ENCODE measurements at regions not wholly inside any gene's neighbourhood (a gene's known extent, or its start where the extent isn't known, plus 50 kb on each side); places are given as distances from the start of the nearest gene placed in this dataset.
"Not testable (repeated sequence)": the region's sequence is repeated elsewhere in the genome, so short reads cannot be mapped to it uniquely, and the experiment has no call there.

DNA sequence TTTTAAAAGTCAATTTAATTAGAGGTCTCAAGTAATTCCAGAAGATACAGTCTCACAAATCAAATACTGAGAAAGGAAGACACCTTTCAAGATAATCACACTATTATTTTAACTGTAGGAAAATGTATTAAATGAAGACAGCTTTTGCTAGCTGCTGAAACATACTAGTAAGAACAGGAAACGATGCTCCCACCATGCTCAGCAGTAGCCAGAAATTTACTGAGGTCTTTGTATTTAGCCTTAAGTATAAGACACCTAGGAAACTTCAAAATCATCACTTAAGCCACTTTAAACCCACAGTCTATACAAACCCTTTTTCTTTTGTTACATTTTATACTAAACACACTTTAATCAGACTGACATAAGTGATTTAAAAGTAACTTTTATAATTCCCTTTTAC lies 72.7 kb upstream of the NPIPB12 start:
- DNase-seq (ENCODE audit: low read depth in 1 of 2, low spot score in 1 of 2), result not testable (repeated sequence)

GRCh38 chr16:29581764-29582163 lies 75.6 kb upstream of the NPIPB12 start:
- DNase-seq (ENCODE audit: low read depth in 1 of 2, low spot score in 1 of 2), result not testable (repeated sequence)

- DNase-seq (ENCODE audit: low read depth in 1 of 2, low spot score in 1 of 2), result not testable (repeated sequence)
Measured at GRCh38 chr16:29591919-29592318, 71.1 kb upstream of the SPN start.

DNA sequence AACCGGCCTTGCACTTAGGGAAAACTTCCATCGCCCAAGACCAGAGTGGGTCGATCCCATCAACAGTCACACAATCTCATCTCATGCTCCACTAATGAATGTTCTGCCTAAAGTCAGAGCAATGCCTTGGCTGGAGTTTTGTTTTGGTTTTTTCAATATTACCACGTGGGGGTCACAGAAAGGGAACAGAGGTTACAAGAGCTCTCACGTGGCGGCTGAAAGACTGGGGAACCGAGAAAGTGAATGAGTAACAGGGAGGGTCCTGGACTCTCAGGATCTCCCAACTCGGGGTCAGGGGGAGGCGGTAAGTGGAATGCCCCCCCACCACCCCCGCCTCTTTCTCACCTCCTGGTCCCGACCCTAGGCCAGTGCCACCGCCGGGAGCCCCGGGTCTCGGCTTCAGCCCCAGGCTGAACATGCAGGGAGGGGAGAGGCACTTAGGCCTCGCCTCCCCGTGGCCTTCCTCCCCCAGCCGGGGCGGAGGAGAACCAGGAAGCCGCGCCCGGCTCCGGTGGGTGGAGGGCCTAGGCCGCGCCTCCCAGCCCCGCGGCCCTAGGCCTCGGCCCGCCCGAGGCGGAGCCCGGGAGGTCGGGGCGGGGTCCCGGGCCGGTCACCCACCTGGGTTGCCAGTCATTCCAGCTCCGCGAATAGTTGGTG lies 68.7 kb upstream of the SPN start:
- peak; percentile 33 to 36 for DNase-seq (ENCODE audit: low read depth in 1 of 2, low spot score in 1 of 2)

- peak; percentile 80 to 86 for DNase-seq (ENCODE audit: low read depth in 1 of 2, low spot score in 1 of 2)
Measured at GRCh38 chr16:29594926-29595838, 67.9 kb upstream of the SPN start.

DNA sequence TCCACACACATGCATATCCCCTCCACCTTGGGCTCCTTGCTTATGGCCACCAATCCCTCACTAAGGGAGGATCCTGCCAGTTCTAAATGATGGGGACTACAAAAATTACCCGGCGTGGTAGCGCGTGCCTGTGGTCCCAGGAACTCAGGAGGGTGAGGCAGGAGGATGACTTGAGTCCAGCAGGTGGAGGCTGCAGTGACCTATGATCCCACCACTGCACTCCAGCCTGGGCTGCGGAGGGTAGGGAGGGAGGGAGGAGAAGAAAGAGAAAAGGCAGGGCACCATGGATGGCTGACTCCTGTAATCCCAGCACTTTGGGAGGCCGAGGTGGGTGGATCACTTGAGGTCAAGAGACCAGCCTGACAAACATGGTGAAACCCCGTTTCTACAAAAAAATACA lies 66.0 kb upstream of the SPN start:
- DNase-seq (ENCODE audit: low read depth in 1 of 2, low spot score in 1 of 2), result not testable (repeated sequence)

DNA sequence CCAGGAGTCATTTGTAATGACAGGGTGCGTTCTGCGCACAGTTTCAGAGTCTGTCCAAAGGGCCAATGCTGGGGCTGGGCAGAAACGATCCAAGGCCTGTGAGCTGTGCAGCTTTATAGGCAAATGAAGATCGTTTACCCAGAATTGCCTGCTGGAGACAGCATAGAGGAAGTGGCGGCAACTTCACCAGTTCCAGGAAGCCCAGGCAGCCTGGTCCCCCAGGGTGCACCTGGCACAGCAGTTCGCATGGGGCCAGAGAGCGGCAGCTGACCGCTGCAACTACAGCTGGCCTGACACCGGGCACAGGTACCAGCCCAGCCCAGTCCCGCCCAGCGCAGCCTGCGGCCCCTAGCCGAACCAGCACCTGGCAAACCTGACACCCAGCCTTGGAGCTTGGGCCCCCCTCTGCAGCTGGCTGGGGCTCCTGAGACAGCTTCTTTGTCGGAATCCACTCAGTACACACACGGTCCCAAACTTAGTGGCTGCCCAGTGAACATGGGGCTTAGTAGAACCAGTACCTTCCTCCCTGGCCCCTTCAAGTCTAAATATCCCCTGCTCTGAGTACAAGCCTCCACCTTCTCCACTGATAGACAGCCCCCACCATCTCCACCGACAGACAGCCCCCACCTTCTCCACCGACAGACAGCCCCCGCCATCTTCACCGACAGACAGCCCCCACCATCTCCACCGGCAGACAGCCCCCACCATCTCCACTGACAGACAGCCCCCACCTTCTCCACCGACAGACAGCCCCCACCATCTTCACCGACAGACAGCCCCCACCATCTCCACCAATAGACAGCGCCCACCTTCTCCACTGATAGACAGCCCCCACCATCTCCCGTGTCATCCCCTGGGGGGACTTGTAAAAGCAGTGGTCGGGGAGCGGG lies 62.7 kb upstream of the SPN start:
- peak in 1 of 2 donors; percentile 34 for DNase-seq (ENCODE audit: low read depth in 1 of 2, low spot score in 1 of 2)

DNA sequence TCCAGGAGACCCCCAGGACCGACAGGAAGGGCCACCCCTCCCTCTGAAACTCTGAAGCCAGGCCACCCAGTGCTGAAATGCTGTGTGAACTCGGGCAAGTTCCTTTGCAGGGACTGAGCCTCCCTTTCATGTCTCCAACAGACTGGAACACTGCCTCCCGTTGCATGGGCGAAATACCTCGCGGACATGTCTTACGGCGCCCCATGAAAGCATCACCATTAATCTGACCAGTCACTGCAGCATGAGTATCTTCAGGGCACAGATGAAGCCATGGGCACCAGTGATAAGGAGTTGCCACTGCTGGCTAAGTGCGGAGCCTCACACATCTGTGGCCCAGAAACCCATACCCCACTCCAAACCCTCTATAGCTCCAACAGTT lies 60.8 kb upstream of the SPN start:
- DNase-seq (ENCODE audit: low read depth in 1 of 2, low spot score in 1 of 2), result not testable (repeated sequence)

GRCh38 chr16:29602683-29603088 lies 60.4 kb upstream of the SPN start:
- not testable (repeated sequence) for DNase-seq (ENCODE audit: low read depth in 1 of 2, low spot score in 1 of 2)

- DNase-seq (ENCODE audit: low read depth in 1 of 2, low spot score in 1 of 2), result not testable (repeated sequence)
Measured at GRCh38 chr16:29604631-29605549, 58.2 kb upstream of the SPN start.

- DNase-seq (ENCODE audit: low read depth in 1 of 2, low spot score in 1 of 2), result not testable (repeated sequence)
Measured at GRCh38 chr16:29605593-29606205, 57.3 kb upstream of the SPN start.

- not testable (repeated sequence) for DNase-seq (ENCODE audit: low read depth in 1 of 2, low spot score in 1 of 2)
Measured at GRCh38 chr16:29606669-29607427, 56.2 kb upstream of the SPN start.

- DNase-seq (ENCODE audit: low read depth in 1 of 2, low spot score in 1 of 2), result not testable (repeated sequence)
Measured at GRCh38 chr16:29607428-29607823, 55.6 kb upstream of the SPN start.

- DNase-seq (ENCODE audit: low read depth in 1 of 2, low spot score in 1 of 2), result not testable (repeated sequence)
Measured at GRCh38 chr16:29612381-29613306, 50.4 kb upstream of the SPN start.
